H9 (cell line): ENCODE measurements at regions not wholly inside any gene's neighbourhood (a gene's known extent, or its start where the extent isn't known, plus 50 kb on each side); places are given as distances from the start of the nearest gene placed in this dataset.

Experiments used
- DNase-seq: peaks from one replicate; pipeline ENCODE4 v3.0.0-alpha.2; 2017
- H2AFZ ChIP-seq: one replicate; pipeline ENCODE4 v1.6.1; 2013; ENCODE audit warnings: mild to moderate bottlenecking, low read length, control low read depth, moderate library complexity
- H2AK5ac ChIP-seq: 2 replicates; pipeline ENCODE4 v1.6.1; 2013; ENCODE audit warnings: low read length, control low read depth, mixed read lengths; ENCODE audit not compliant: insufficient read length
- H2BK120ac ChIP-seq: one replicate; pipeline ENCODE4 v1.6.1; 2013; ENCODE audit warnings: low read depth, mild to moderate bottlenecking, low read length, control low read depth, inconsistent platforms; ENCODE audit not compliant: poor library complexity, severe bottlenecking
- H2BK12ac ChIP-seq: 2 replicates; pipeline ENCODE4 v1.6.1; 2013; ENCODE audit warnings: low read length, control low read depth, mixed read lengths, low read depth; ENCODE audit not compliant: insufficient read length
- H2BK15ac ChIP-seq: 2 replicates; pipeline ENCODE4 v1.6.1; 2013; ENCODE audit warnings: low read depth, low read length, control low read depth
- H2BK20ac ChIP-seq: one replicate; pipeline ENCODE4 v1.6.1; 2013; ENCODE audit warnings: low read depth, mild to moderate bottlenecking, low read length, control low read depth, inconsistent platforms; ENCODE audit not compliant: poor library complexity, severe bottlenecking
- H2BK5ac ChIP-seq: 2 replicates; pipeline ENCODE4 v1.6.1; 2013; ENCODE audit warnings: low read length, control low read depth, mixed read lengths; ENCODE audit not compliant: insufficient read length
- H3K14ac ChIP-seq: 2 replicates; pipeline ENCODE4 v1.6.1; 2013; ENCODE audit warnings: low read length, control low read depth; ENCODE audit not compliant: insufficient read depth
- H3K18ac ChIP-seq: 2 replicates; pipeline ENCODE4 v1.6.1; 2013; ENCODE audit warnings: low read depth, mild to moderate bottlenecking, mixed read lengths, low read length, control low read depth; ENCODE audit not compliant: insufficient read length
- H3K23ac ChIP-seq: 2 replicates; pipeline ENCODE4 v1.6.1; 2013; ENCODE audit warnings: low read length, control low read depth, mixed read lengths, low read depth; ENCODE audit not compliant: insufficient read length
- H3K23me2 ChIP-seq: 2 replicates; pipeline ENCODE4 v1.6.1; 2013; ENCODE audit warnings: low read depth, mild to moderate bottlenecking, mixed read lengths, low read length, control low read depth; ENCODE audit not compliant: insufficient read length, poor library complexity, severe bottlenecking
- H3K27ac ChIP-seq: 2 replicates; pipeline ENCODE4 v1.5.1; 2013; ENCODE audit warnings: low read length, control low read depth, mixed read lengths, low read depth; ENCODE audit not compliant: insufficient read length
- H3K27me3 ChIP-seq: 2 replicates; pipeline ENCODE4 v1.6.1; 2013; ENCODE audit warnings: low read length, control low read depth, inconsistent platforms; ENCODE audit not compliant: insufficient read depth
- H3K4ac ChIP-seq: 2 replicates; pipeline ENCODE4 v1.6.1; 2013; ENCODE audit warnings: low read depth, mild to moderate bottlenecking, control low read depth, inconsistent platforms, low read length, moderate library complexity
- H3K4me1 ChIP-seq: 2 replicates; pipeline ENCODE4 v1.6.1; 2013; ENCODE audit warnings: low read length, control low read depth, inconsistent platforms; ENCODE audit not compliant: insufficient read depth
- H3K4me2 ChIP-seq: 2 replicates; pipeline ENCODE4 v1.6.1; 2013; ENCODE audit warnings: low read length, control low read depth, mixed read lengths; ENCODE audit not compliant: insufficient read length, insufficient read depth
- H3K56ac ChIP-seq: 2 replicates; pipeline ENCODE4 v1.6.1; 2013; ENCODE audit warnings: low read depth, mild to moderate bottlenecking, mixed read lengths, low read length, control low read depth; ENCODE audit not compliant: insufficient read length
- H3K79me1 ChIP-seq: 2 replicates; pipeline ENCODE4 v1.6.1; 2013; ENCODE audit warnings: low read depth, mild to moderate bottlenecking, moderate library complexity, low read length, control low read depth, inconsistent platforms; ENCODE audit not compliant: insufficient read depth, poor library complexity, severe bottlenecking
- H3K79me2 ChIP-seq: 2 replicates; pipeline ENCODE4 v1.6.1; 2013; ENCODE audit warnings: low read length, control low read depth, inconsistent platforms; ENCODE audit not compliant: insufficient read depth
- H3K9ac ChIP-seq: 2 replicates; pipeline ENCODE4 v1.6.1; 2013; ENCODE audit warnings: low read length, control low read depth, mixed read lengths; ENCODE audit not compliant: insufficient read length; ENCODE audit errors: extremely low read depth
- H3K9me3 ChIP-seq: one replicate; pipeline ENCODE4 v1.6.1; 2013; ENCODE audit warnings: low read depth, low read length, inconsistent platforms; ENCODE audit not compliant: control insufficient read depth
- H3T11ph ChIP-seq: one replicate; pipeline ENCODE4 v1.6.1; 2013; ENCODE audit warnings: mild to moderate bottlenecking, low read length, control low read depth, inconsistent platforms
- H4K20me1 ChIP-seq: one replicate; pipeline ENCODE4 v1.6.1; 2013; ENCODE audit not compliant: control insufficient read depth, insufficient read length, insufficient read depth
- H4K5ac ChIP-seq: 2 replicates; pipeline ENCODE4 v1.6.1; 2013; ENCODE audit warnings: low read depth, mild to moderate bottlenecking, mixed read lengths, low read length, control low read depth; ENCODE audit not compliant: insufficient read length
- H4K8ac ChIP-seq: replicated peaks from 2 replicates; pipeline ENCODE4 v1.6.1; 2013; ENCODE audit warnings: low read length, control low read depth, mixed read lengths, low read depth; ENCODE audit not compliant: insufficient read length
- H4K91ac ChIP-seq: 2 replicates; pipeline ENCODE4 v1.6.1; 2013; ENCODE audit warnings: low read depth, mild to moderate bottlenecking, moderate library complexity, mixed read lengths, low read length, control low read depth; ENCODE audit not compliant: insufficient read length
- H3K27ac Mint-ChIP-seq, 3 experiments: 2 replicates in 2 of 3; 3 replicates in 1 of 3; pipeline ENCODE4 v1.8.0; 2020 to 2021; ENCODE audit warnings: mixed read lengths in 3 of 3, mild to moderate bottlenecking in 1 of 3, moderate library complexity in 1 of 3
- H3K27me3 Mint-ChIP-seq: 2 replicates; pipeline ENCODE4 v1.8.0; 2021; ENCODE audit warnings: low read depth, mild to moderate bottlenecking, moderate library complexity, mixed read lengths
- H3K36me3 Mint-ChIP-seq, 3 experiments: 2 replicates in 2 of 3; 3 replicates in 1 of 3; pipeline ENCODE4 v1.8.0; 2020 to 2021; ENCODE audit warnings: low read depth in 3 of 3, mixed read lengths in 3 of 3; ENCODE audit not compliant: insufficient read depth in 1 of 3
- H3K4me1 Mint-ChIP-seq, 2 experiments: 2 replicates each; pipeline ENCODE4 v1.8.0; 2020; ENCODE audit warnings: mixed read lengths in 2 of 2
- H3K4me3 Mint-ChIP-seq, 2 experiments: 2 replicates in 1 of 2; 3 replicates in 1 of 2; pipeline ENCODE4 v1.8.0; 2020 to 2021; ENCODE audit warnings: mild to moderate bottlenecking in 2 of 2, mixed read lengths in 2 of 2, moderate library complexity in 1 of 2
- H3K9me3 Mint-ChIP-seq, 2 experiments: 2 replicates in 1 of 2; 3 replicates in 1 of 2; pipeline ENCODE4 v1.8.0; 2020; ENCODE audit warnings: mild to moderate bottlenecking in 2 of 2, mixed read lengths in 2 of 2, moderate library complexity in 1 of 2
- CTCF ChIP-seq: fragments of 200-600 bp; sonication (generic); conservative IDR thresholded peaks from 3 replicates; pipeline ENCODE4 v1.8.0; 2021; ENCODE audit warnings: antibody characterized with exemption, mild to moderate bottlenecking
- WGBS: extraction: QIAGEN DNeasy Blood & Tissue Kit; methylation state at CpG from one replicate; pipeline ENCODE4 v1.1.7; 2013; ENCODE audit warnings: missing lambda C conversion rate, low lambda C conversion rate, mixed read lengths; ENCODE audit not compliant: insufficient read length; ENCODE audit errors: extremely low coverage; 5-methylcytosine and 5-hydroxymethylcytosine counted together

- H4K20me1 ChIP-seq = no peaks in the 10 kb centered on the region
- no peak overlapping the region for H3K27ac ChIP-seq
- H4K8ac ChIP-seq = no peak overlapping the region
- no peak overlapping the region for H4K91ac ChIP-seq
- no CpG with 5 or more reads among the region's 13 CpGs for WGBS
- H2BK15ac ChIP-seq = no peak overlapping the region
- no peak overlapping the region for H2AFZ ChIP-seq
- no peak overlapping the region for H2BK12ac ChIP-seq
- no peak for DNase-seq
- H3K56ac ChIP-seq = no peak overlapping the region
- TF ChIP-seq CTCF = no peak
- no peaks in the 10 kb centered on the region for H3K27me3 Mint-ChIP-seq
- peaks cover 4 to 6% of the 10 kb centered on the region in 2 experiments; a peak in 3 of 4 replicates for H3K4me1 Mint-ChIP-seq
- H3K27ac Mint-ChIP-seq = peak overlapping the region in 1 of 3 experiments; percentile 29; a peak in 1 of 7 replicates
- H3K27me3 ChIP-seq = no peaks in the 10 kb centered on the region
- no peak overlapping the region for H3K9ac ChIP-seq
- H3K9me3 ChIP-seq = no peaks in the 10 kb centered on the region
- H3K79me1 ChIP-seq = no peaks in the 10 kb centered on the region
- no peak overlapping the region for H3K18ac ChIP-seq
- H3K4ac ChIP-seq = no peak overlapping the region
- H3K4me3 Mint-ChIP-seq = no peak overlapping the region
- no peak overlapping the region for H2BK20ac ChIP-seq
- H3K14ac ChIP-seq = no peak overlapping the region
- no peaks in the 10 kb centered on the region for H3K9me3 Mint-ChIP-seq
- H3K23ac ChIP-seq = no peak overlapping the region
- H2BK5ac ChIP-seq = no peak overlapping the region
- no peak overlapping the region for H3T11ph ChIP-seq
- H3K23me2 ChIP-seq = no peaks in the 10 kb centered on the region
- H3K36me3 Mint-ChIP-seq = no peaks in the 10 kb centered on the region
- H2BK120ac ChIP-seq = no peak overlapping the region
- H3K4me1 ChIP-seq = no peaks in the 10 kb centered on the region
- H3K79me2 ChIP-seq = no peaks in the 10 kb centered on the region
- no peak overlapping the region for H3K4me2 ChIP-seq
- no peak overlapping the region for H4K5ac ChIP-seq
- H2AK5ac ChIP-seq = no peak overlapping the region
Measured at GRCh38 chr19:30148039-30148790, 206.2 kb downstream of the URI1 start.
